Tibial nerve (tissue), 3 donors: ENCODE measurements at regions not wholly inside any gene's neighbourhood (a gene's known extent, or its start where the extent isn't known, plus 50 kb on each side); places are given as distances from the start of the nearest gene placed in this dataset.

Experiments
- CTCF ChIP-seq, 5 experiments: fragments of 200-600 bp in 3 of 5; fragments of 450-650 bp in 2 of 5; sonication (generic) in 3 of 5; IDR thresholded peaks; one replicate each; pipeline ENCODE4 v1.5.1; 2016 to 2019; ENCODE audit warnings: antibody characterized with exemption in 5 of 5, mild to moderate bottlenecking in 3 of 5, moderate library complexity in 2 of 5
- POLR2A ChIP-seq, 2 donors: fragments of 450-650 bp; IDR thresholded peaks; one replicate each; pipeline ENCODE4 v1.6.1; 2017; ENCODE audit warnings: antibody characterized with exemption in 2 of 2, mild to moderate bottlenecking in 2 of 2, moderate library complexity in 2 of 2

GRCh38 chr7:52482076-52482475 is 553.4 kb upstream of the POM121L12 start:
- TF ChIP-seq CTCF (IDR thresholded peaks at IDR 0.05) (no peak), POLR2A (IDR thresholded peaks at IDR 0.05) (no peak)
